ENCODE measurements at regions not wholly inside any gene's neighbourhood (a gene's known extent, or its start where the extent isn't known, plus 50 kb on each side); places are given as distances from the start of the nearest gene placed in this dataset.
"Not testable (repeated sequence)": the region's sequence is repeated elsewhere in the genome, so short reads cannot be mapped to it uniquely, and the experiment has no call there.

DNA sequence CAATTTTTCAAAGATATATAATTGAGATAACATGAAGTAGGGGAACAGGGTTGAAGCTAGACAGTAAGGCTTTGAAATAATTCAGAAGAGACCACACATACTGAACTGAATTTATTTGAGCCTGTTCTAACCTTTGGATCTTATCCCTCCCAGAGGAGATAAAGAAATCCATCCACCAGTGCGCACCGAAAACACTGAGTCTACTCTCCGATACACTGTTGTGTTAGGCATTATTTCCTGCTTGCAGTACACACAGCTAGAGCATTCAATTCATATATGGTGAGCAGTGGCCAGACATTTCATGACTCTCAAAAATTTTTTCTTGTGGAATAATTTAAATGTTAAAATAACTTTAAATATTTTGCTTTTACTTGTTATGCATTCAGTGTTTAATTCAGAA is 342.7 kb downstream of the GPD2 start:
- H3K27me3 ChIP-seq (ENCODE audit: control insufficient read depth, insufficient read depth, low read length): no peaks in the 10 kb centered on the region
- no peaks in the 10 kb centered on the region for H3K36me3 ChIP-seq (ENCODE audit: control insufficient read depth, insufficient read depth, low read length)
- DNase-seq (ENCODE audit: low read depth) (no peak), FAIRE-seq (no peak)
- H3K4me3 ChIP-seq (ENCODE audit: low read depth, low read length): no peak overlapping the region
- TF ChIP-seq, protein P1, sequence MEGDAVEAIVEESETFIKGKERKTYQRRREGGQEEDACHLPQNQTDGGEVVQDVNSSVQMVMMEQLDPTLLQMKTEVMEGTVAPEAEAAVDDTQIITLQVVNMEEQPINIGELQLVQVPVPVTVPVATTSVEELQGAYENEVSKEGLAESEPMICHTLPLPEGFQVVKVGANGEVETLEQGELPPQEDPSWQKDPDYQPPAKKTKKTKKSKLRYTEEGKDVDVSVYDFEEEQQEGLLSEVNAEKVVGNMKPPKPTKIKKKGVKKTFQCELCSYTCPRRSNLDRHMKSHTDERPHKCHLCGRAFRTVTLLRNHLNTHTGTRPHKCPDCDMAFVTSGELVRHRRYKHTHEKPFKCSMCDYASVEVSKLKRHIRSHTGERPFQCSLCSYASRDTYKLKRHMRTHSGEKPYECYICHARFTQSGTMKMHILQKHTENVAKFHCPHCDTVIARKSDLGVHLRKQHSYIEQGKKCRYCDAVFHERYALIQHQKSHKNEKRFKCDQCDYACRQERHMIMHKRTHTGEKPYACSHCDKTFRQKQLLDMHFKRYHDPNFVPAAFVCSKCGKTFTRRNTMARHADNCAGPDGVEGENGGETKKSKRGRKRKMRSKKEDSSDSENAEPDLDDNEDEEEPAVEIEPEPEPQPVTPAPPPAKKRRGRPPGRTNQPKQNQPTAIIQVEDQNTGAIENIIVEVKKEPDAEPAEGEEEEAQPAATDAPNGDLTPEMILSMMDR (IDR thresholded peaks at IDR 0.05; ENCODE audit: insufficient read depth, low read length, severe bottlenecking): no peak

DNA sequence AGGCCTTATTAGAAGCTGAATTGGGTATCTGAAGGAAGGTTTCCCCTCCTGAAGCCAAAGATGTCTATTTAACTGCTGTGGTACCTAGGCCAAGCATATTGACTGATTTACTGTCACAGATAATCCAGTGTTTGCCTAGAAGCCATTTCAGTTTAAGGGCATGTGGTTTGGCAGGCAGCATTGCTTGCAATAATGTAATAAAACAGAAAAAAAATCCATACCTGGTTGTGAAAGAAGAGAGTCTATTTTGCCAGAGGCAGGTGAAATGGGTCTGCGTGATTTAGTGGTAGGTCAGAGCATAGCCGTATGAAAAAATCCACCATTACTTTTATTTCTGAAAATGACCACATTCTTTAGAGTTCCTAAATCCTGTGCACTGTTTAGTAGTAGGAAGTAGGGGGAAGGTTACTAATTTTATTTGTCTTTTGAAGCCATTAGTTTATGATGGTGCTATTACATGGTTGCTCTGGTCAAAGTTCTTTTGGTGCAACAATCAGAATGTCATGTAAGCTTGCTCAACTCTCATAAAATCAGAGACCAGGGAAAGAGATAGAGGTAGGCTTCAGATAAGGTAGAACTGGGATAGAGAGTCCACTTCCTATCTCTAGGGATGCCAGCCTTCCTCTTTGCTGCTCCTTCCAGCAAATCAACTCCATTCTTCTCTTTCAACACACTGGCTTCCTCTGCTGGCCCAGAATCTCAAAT is 343.4 kb downstream of the GPD2 start:
- Histone ChIP-seq H3K27me3 (ENCODE audit: control insufficient read depth, insufficient read depth, low read length) (no peaks in the 10 kb centered on the region), H3K36me3 (ENCODE audit: control insufficient read depth, insufficient read depth, low read length) (no peaks in the 10 kb centered on the region), H3K4me3 (ENCODE audit: low read depth, low read length) (no peak overlapping the region)
- TF ChIP-seq, protein P1 (IDR thresholded peaks at IDR 0.05; ENCODE audit: insufficient read depth, low read length, severe bottlenecking): no peak
- FAIRE-seq: no peak
- DNase-seq (ENCODE audit: low read depth): no peak

DNA sequence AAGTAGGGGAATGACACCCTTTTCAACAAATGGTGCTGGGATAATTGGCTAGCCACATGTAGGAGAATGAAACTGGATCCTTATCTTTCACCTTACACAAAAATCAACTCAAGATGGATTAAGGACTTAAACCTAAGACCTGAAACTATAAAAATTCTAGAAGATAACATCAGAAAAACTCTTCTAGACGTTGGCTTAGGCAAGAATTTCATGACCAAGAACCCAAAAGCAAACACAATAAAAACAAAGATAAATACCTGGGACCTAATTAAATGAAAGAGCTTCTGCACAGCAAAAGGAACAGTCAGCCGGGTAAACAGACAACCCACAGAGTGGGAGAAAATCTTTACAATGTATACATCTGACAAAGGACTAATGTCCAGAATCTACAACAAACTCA is 345.5 kb downstream of the GPD2 start:
- not testable (repeated sequence) for FAIRE-seq; H3K27me3 ChIP-seq (ENCODE audit: control insufficient read depth, insufficient read depth, low read length); H3K36me3 ChIP-seq (ENCODE audit: control insufficient read depth, insufficient read depth, low read length); DNase-seq (ENCODE audit: low read depth); H3K4me3 ChIP-seq (ENCODE audit: low read depth, low read length)

DNA sequence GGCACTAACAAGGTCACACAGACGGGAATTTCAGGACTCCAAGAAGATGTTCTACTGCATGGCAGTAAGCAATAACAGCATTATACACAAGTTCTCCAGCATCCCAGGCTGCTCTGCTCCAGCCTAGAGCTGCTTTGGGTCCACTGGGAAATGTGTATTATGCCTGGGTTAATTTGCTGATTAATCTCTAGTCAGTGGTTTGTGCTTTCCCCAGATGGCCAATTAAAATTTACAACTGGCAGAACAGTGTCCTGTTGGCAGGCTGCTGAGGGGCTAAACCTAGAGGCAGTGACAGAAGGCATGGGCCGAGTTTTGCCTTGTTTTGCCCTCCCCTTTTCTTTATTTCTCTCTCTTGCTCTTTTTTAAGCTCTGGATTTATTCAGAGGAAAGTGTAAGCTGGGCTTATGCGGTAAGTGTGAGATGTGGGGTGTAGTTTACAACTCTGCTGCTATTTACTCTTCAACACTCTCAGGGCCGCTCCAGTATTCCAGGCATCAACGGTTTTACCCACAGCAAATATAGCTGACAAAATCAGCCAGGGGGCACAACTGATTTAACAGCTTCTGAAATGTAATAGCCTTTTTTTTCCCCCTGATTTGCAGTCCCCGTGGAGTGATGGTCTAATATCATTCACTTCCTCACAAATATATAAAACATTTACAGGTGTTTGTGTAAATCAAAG is 348.0 kb downstream of the GPD2 start:
- no peak overlapping the region for H3K4me3 ChIP-seq (ENCODE audit: low read depth, low read length)
- no peaks in the 10 kb centered on the region for H3K27me3 ChIP-seq (ENCODE audit: control insufficient read depth, insufficient read depth, low read length)
- DNase-seq (ENCODE audit: low read depth) (no peak), FAIRE-seq (no peak)
- TF ChIP-seq, protein P1 (IDR thresholded peaks at IDR 0.05; ENCODE audit: insufficient read depth, low read length, severe bottlenecking): no peak
- no peaks in the 10 kb centered on the region for H3K36me3 ChIP-seq (ENCODE audit: control insufficient read depth, insufficient read depth, low read length)

DNA sequence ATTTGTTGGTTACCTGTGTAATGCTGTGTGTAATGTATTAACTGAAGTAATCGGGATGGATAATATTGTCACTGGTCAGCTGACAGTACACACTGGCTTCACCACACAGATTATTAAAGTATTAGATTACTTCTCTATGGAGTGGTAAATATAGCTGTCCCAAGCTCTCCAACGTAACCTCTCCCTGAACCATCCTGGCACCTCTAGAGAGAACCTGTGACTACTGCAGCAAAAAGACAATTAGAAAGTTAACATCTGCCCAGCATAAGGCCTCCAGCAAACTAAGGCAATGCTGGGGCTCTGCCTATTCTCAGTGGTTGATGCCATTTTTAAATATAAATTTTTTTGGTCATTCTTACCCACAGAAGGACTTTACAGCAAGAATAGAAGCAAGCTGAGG is 351.3 kb downstream of the GPD2 start:
- Histone ChIP-seq H3K36me3 (ENCODE audit: control insufficient read depth, insufficient read depth, low read length) (no peaks in the 10 kb centered on the region), H3K4me3 (ENCODE audit: low read depth, low read length) (no peak overlapping the region), H3K27me3 (ENCODE audit: control insufficient read depth, insufficient read depth, low read length) (no peaks in the 10 kb centered on the region)
- TF ChIP-seq, protein P1 (IDR thresholded peaks at IDR 0.05; ENCODE audit: insufficient read depth, low read length, severe bottlenecking): no peak
- FAIRE-seq (no peak), DNase-seq (ENCODE audit: low read depth) (no peak)

DNA sequence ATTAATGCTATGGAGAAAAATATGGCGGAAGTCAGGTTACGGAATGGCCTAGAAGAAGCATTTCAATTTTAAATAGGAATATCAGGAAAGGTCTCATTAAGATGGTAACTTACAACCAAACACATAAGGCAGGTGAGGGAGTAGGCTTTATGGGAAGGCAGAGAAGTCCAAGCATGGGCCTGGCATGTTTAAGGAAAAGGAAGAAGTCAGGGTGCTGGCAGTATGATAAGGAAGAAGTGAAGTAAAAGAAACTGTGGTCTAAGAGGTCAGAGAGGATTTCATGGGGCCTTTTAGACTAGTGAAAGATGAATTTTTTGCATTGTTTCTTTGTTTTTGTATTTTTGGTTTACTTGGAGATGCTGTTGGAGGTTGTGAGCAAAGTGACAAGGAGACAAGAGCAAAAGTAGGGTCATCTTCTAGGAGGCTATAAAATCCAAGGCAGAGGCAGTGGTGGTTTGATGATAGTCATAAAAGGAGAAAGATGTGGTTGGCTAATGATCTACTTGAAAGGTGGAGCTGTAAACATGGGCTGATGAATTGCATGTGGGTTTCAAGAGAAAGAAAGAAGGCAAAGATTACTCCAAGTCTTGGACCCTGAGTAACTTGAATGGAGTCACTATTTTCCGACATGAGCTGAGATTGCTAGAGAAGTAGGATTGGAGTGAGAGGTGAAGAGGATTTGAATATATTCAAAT is 354.3 kb downstream of the GPD2 start:
- no peaks in the 10 kb centered on the region for H3K27me3 ChIP-seq (ENCODE audit: control insufficient read depth, insufficient read depth, low read length)
- TF ChIP-seq, protein P1 (IDR thresholded peaks at IDR 0.05; ENCODE audit: insufficient read depth, low read length, severe bottlenecking): no peak
- no peak overlapping the region for H3K4me3 ChIP-seq (ENCODE audit: low read depth, low read length)
- FAIRE-seq: no peak
- no peak for DNase-seq (ENCODE audit: low read depth)
- no peaks in the 10 kb centered on the region for H3K36me3 ChIP-seq (ENCODE audit: control insufficient read depth, insufficient read depth, low read length)
